Ectodermal cell (in vitro differentiated cells): ENCODE measurements at regions not wholly inside any gene's neighbourhood (a gene's known extent, or its start where the extent isn't known, plus 50 kb on each side); places are given as distances from the start of the nearest gene placed in this dataset.

ENCODE experiments used
- H3K27ac ChIP-seq: 2 replicates; pipeline ENCODE4 v1.7.0; 2013; ENCODE audit warnings: mild to moderate bottlenecking, low read depth, low read length; ENCODE audit not compliant: insufficient read depth, poor library complexity, severe bottlenecking
- H3K27me3 ChIP-seq: 2 replicates; pipeline ENCODE4 v1.7.0; 2013; ENCODE audit warnings: mild to moderate bottlenecking, low read length; ENCODE audit not compliant: insufficient read depth, control insufficient read depth, poor library complexity, severe bottlenecking
- H3K36me3 ChIP-seq: one replicate; pipeline ENCODE4 v1.7.0; 2013; ENCODE audit warnings: low read length; ENCODE audit not compliant: control insufficient read depth, insufficient read depth
- H3K4me1 ChIP-seq: one replicate; pipeline ENCODE4 v1.7.0; 2013; ENCODE audit warnings: low read length; ENCODE audit not compliant: control insufficient read depth, insufficient read depth
- H3K4me3 ChIP-seq: 2 replicates; pipeline ENCODE4 v1.7.0; 2013; ENCODE audit warnings: low read depth, low read length, control low read depth; ENCODE audit not compliant: insufficient read depth
- H3K9me3 ChIP-seq: 2 replicates; pipeline ENCODE4 v1.7.0; 2013; ENCODE audit warnings: mild to moderate bottlenecking, low read length, moderate library complexity; ENCODE audit not compliant: control insufficient read depth
- WGBS, 2 experiments: methylation state at CpG; one replicate each; pipeline ENCODE4 v1.1.7; 2013; ENCODE audit warnings: missing lambda C conversion rate in 2 of 2; 5-methylcytosine and 5-hydroxymethylcytosine counted together

DNA sequence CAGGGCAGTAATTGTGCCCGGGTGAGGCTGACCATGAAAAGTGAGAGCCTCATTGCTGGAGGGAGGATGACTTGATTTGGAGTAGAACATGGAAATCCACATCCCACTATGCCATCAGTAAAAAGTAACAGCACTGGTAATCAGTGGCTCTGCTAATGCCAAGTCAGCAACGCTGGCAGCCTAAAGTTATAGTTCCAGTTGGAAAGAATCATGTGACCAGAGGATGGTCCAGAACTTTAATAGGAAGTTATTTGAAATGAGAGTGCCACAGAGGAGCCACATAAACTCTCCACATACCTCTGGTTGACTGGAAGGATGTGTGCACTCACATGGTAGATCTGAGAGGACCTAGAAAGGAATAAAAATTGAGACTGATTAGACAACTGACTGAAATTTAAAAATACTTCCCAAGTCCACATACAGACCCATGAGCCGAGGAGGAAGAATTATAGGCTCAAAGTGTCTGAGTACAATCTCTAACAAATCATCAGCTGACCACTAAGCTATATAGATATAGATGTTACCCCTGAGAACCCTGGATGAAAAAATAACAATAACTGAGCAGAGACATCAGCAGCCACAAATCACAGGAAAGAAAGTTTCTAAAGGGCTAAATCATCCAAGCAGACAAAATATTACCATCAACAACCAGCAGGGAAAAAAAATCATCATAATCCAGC is 346.8 kb downstream of the STK39 start:
- no peaks in the 10 kb centered on the region for H3K27me3 ChIP-seq
- H3K36me3 ChIP-seq: no peaks in the 10 kb centered on the region
- no peak overlapping the region for H3K27ac ChIP-seq
- no peaks in the 10 kb centered on the region for H3K4me1 ChIP-seq
- 88% methylated on average over 3 of the region's 3 CpGs for WGBS, 2 experiments
- H3K9me3 ChIP-seq: no peaks in the 10 kb centered on the region
- H3K4me3 ChIP-seq: no peak overlapping the region

DNA sequence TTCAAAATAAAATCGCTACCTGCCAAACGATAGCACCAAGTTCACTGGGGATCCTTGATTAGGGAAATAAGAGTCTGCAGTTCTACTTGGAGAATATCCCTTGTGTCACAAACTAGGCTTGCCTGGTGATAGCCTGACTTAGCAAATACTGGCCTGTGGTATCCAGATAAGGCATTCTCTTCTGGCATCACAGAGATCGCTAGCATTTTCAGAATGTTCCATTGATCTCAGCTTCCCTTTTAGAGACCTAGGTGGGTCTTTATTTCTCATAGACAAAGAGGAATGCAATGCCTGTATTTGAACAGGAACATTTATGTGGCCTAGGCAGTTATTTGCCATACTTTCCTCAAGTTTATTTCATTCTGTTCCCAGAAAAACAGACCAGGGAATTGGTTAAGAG is 349.1 kb downstream of the STK39 start:
- 94% methylated on average over 3 of the region's 3 CpGs for WGBS, 2 experiments
- H3K4me1 ChIP-seq: no peaks in the 10 kb centered on the region

DNA sequence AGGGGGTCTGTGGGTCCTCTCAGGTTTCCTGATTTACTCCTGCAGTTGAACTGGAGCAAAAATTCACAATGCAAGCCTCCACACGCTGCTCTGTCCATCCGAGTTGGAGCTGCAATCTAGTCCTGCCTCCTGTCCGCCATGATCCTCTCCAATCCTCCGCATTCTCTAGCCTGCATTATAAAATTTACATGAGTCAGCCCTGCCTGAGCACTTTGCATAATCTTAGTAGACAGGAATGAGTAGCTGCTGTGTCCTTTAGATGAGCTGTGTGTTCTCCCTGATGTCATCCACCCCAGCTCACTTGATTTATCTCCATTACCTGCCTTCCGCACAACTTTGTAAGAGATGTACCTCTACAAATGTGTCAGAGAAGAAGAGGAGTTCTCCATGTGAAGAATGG is 355.6 kb downstream of the STK39 start:
- 93 to 98% methylated on average over 5 of the region's 5 CpGs for WGBS, 2 experiments
- H3K4me3 ChIP-seq: no peak overlapping the region

More for the DNA sequence above, 349.1 kb downstream of the STK39 start:
- Histone ChIP-seq H3K27me3 (no peaks in the 10 kb centered on the region), H3K9me3 (no peaks in the 10 kb centered on the region), H3K4me3 (no peak overlapping the region), H3K36me3 (no peaks in the 10 kb centered on the region), H3K27ac (no peak overlapping the region)

GRCh38 chr2:167890739-167891138 is 356.7 kb downstream of the STK39 start:
- no peaks in the 10 kb centered on the region for H3K4me1 ChIP-seq
- H3K27ac ChIP-seq: no peak overlapping the region
- no peaks in the 10 kb centered on the region for H3K27me3 ChIP-seq
- H3K9me3 ChIP-seq: no peaks in the 10 kb centered on the region
- WGBS, 2 experiments: 91 to 97% methylated on average over 2 of the region's 2 CpGs
- no peak overlapping the region for H3K4me3 ChIP-seq
- H3K36me3 ChIP-seq: no peaks in the 10 kb centered on the region

More for the DNA sequence above, 355.6 kb downstream of the STK39 start:
- Histone ChIP-seq H3K4me1 (no peaks in the 10 kb centered on the region), H3K9me3 (no peaks in the 10 kb centered on the region), H3K36me3 (no peaks in the 10 kb centered on the region), H3K27me3 (no peaks in the 10 kb centered on the region), H3K27ac (no peak overlapping the region)

DNA sequence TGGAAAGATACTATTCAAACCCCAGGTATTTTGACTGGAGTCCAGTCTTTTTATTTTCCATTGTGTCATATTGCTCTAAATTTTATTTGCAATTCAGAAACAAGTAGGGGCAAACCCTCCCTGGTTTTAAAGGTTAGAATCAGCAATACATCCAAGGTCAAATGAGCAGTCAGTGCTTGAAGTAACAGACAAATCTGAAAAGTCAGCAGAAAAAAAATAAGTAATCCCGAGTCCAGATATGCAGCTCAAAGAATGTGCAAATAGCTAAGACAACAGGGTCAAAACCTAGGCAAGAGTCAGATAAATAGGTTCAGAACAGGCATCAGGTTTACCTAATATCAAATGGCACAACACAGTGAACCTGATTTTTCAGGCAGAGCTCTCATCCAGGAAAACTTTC is 367.0 kb downstream of the STK39 start:
- H3K4me1 ChIP-seq: no peaks in the 10 kb centered on the region
- H3K9me3 ChIP-seq: no peaks in the 10 kb centered on the region
- 83 to 94% methylated on average over 1 of the region's 1 CpG for WGBS, 2 experiments
- H3K36me3 ChIP-seq: no peaks in the 10 kb centered on the region
- no peak overlapping the region for H3K4me3 ChIP-seq
- no peaks in the 10 kb centered on the region for H3K27me3 ChIP-seq
- no peak overlapping the region for H3K27ac ChIP-seq

DNA sequence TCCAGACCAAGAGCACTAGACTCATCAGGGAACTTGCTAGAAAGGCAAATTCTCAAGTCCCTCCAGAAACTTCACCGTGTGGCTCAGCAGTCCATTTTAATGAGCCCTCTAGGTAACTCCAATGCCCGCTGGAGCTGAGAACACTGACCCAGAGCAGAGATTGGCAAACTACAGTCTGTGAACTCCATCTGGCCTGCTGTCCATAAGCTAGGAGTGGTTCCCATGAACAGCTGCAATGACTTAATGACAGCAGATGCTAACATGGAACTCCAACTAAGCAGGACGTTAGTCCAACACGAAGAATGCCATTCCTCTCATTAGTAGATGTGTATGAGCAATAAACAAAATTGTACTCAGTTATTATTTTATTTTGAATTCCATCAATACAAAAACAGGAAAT is 371.9 kb downstream of the STK39 start:
- Histone ChIP-seq H3K27me3 (no peaks in the 10 kb centered on the region), H3K4me3 (no peak overlapping the region), H3K4me1 (no peaks in the 10 kb centered on the region), H3K27ac (no peak overlapping the region), H3K9me3 (no peaks in the 10 kb centered on the region), H3K36me3 (no peaks in the 10 kb centered on the region)
- WGBS, 2 experiments: 97% methylated on average over 3 of the region's 4 CpGs

- 96 to 97% methylated on average over 3 of the region's 4 CpGs for WGBS, 2 experiments
- Histone ChIP-seq H3K27ac (no peak overlapping the region), H3K4me1 (no peaks in the 10 kb centered on the region), H3K9me3 (no peaks in the 10 kb centered on the region), H3K4me3 (no peak overlapping the region), H3K27me3 (no peaks in the 10 kb centered on the region), H3K36me3 (no peaks in the 10 kb centered on the region)
These were observed 372.6 kb downstream of the STK39 start for GRCh38 chr2:167874812-167875211.

- Histone ChIP-seq H3K36me3 (no peaks in the 10 kb centered on the region), H3K4me3 (no peak overlapping the region), H3K9me3 (no peaks in the 10 kb centered on the region), H3K27ac (no peak overlapping the region), H3K27me3 (no peaks in the 10 kb centered on the region), H3K4me1 (no peaks in the 10 kb centered on the region)
- WGBS, 2 experiments: 98 to 100% methylated on average over 1 to 2 of the region's 2 CpGs
These were observed 376.1 kb downstream of the STK39 start for GRCh38 chr2:167871286-167871685.

DNA sequence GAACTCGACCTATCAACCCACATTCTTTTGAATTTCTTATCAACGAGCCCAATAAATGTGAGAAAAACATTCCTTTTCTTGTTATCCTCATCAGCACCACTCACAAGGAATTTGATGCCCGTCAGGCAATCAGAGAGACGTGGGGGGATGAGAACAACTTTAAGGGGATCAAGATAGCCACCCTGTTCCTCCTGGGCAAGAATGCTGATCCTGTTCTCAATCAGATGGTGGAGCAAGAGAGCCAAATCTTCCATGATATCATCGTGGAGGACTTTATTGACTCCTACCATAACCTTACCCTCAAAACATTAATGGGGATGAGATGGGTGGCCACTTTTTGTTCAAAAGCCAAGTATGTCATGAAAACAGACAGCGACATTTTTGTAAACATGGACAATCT is 378.2 kb downstream of the STK39 start:
- no peak overlapping the region for H3K27ac ChIP-seq
- H3K36me3 ChIP-seq: no peaks in the 10 kb centered on the region
- H3K9me3 ChIP-seq: no peaks in the 10 kb centered on the region
- no peaks in the 10 kb centered on the region for H3K27me3 ChIP-seq
- no peak overlapping the region for H3K4me3 ChIP-seq
- no peaks in the 10 kb centered on the region for H3K4me1 ChIP-seq
- WGBS, 2 experiments: 84 to 88% methylated on average over 5 to 6 of the region's 6 CpGs

GRCh38 chr2:167863377-167863776 is 384.0 kb downstream of the STK39 start:
- H3K27me3 ChIP-seq: no peaks in the 10 kb centered on the region
- no peak overlapping the region for H3K27ac ChIP-seq
- no peak overlapping the region for H3K4me3 ChIP-seq
- no peaks in the 10 kb centered on the region for H3K9me3 ChIP-seq
- no peaks in the 10 kb centered on the region for H3K36me3 ChIP-seq
- H3K4me1 ChIP-seq: no peaks in the 10 kb centered on the region
- WGBS, 2 experiments: 97 to 100% methylated on average over 1 to 2 of the region's 2 CpGs

DNA sequence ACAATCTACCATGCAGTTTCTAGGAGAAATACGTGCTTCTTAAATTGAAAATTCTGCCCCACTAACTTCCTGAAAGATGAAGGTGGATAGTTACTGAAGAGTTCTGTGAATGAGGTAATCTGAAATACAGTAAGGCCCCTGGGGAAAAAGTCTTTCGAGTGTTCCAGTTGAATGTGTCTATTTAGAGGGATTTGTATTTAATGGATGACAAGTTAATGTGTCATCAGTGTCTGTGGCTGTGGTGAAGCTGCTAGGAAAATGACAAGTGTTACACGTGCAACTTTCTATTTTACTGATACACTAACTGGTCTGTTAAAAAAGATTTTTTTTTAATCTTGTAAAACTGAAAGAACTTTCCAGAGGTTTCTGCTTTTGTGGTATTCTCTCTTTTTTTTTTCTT is 384.6 kb downstream of the STK39 start:
- Histone ChIP-seq H3K4me3 (no peak overlapping the region), H3K27ac (no peak overlapping the region), H3K9me3 (no peaks in the 10 kb centered on the region), H3K27me3 (no peaks in the 10 kb centered on the region), H3K4me1 (no peaks in the 10 kb centered on the region), H3K36me3 (no peaks in the 10 kb centered on the region)
- 87 to 95% methylated on average over 2 to 3 of the region's 3 CpGs for WGBS, 2 experiments
